Stomach (tissue), 4 donors: ENCODE measurements at regions not wholly inside any gene's neighbourhood (a gene's known extent, or its start where the extent isn't known, plus 50 kb on each side); places are given as distances from the start of the nearest gene placed in this dataset.
"Not testable (repeated sequence)": the region's sequence is repeated elsewhere in the genome, so short reads cannot be mapped to it uniquely, and the experiment has no call there.

Source experiments
- POLR2A ChIP-seq, 4 donors: fragments of 450-650 bp; IDR thresholded peaks; one replicate each; pipeline ENCODE4 v1.6.1; 2016; ENCODE audit warnings: antibody characterized with exemption in 4 of 4, control low read depth in 2 of 4, mild to moderate bottlenecking in 1 of 4, moderate library complexity in 1 of 4
- POLR2AphosphoS5 ChIP-seq, 3 donors: sonication (generic); formaldehyde crosslinking; IDR thresholded peaks; one replicate each; pipeline ENCODE4 v1.6.1; 2016; ENCODE audit warnings: antibody characterized with exemption in 3 of 3
- TF ChIP-seq, protein P1 (sequence below), 7 experiments: fragments of 450-650 bp in 4 of 7; fragments of 200-600 bp in 3 of 7; sonication (generic) in 3 of 7; IDR thresholded peaks; one replicate each; pipeline ENCODE4 v1.5.1; 2016 to 2019; ENCODE audit warnings: antibody characterized with exemption in 7 of 7, control low read depth in 2 of 7, mild to moderate bottlenecking in 1 of 7

DNA sequence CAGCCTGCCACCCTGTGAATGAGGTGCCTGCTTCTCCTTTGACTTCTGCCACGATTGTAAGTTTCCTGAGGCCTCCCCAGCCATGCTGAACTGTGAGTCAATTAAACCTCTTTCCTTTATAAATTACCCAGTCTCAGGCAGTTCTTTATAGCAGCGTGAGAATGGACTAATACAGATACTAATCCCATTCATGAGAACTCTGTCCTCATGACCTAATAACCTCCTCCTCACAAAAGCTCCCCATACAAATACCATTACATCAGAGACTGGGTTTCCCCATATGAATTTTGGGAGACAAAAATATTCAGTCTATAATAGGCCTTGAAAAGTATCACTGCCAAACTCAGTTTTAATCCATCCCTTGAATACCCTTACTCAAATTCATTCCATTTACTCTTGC lies 199.0 kb downstream of the FRK start:
- TF ChIP-seq, protein P1, sequence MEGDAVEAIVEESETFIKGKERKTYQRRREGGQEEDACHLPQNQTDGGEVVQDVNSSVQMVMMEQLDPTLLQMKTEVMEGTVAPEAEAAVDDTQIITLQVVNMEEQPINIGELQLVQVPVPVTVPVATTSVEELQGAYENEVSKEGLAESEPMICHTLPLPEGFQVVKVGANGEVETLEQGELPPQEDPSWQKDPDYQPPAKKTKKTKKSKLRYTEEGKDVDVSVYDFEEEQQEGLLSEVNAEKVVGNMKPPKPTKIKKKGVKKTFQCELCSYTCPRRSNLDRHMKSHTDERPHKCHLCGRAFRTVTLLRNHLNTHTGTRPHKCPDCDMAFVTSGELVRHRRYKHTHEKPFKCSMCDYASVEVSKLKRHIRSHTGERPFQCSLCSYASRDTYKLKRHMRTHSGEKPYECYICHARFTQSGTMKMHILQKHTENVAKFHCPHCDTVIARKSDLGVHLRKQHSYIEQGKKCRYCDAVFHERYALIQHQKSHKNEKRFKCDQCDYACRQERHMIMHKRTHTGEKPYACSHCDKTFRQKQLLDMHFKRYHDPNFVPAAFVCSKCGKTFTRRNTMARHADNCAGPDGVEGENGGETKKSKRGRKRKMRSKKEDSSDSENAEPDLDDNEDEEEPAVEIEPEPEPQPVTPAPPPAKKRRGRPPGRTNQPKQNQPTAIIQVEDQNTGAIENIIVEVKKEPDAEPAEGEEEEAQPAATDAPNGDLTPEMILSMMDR (IDR thresholded peaks at IDR 0.05) = not testable (repeated sequence)
- not testable (repeated sequence) for TF ChIP-seq POLR2A, POLR2AphosphoS5 (IDR thresholded peaks at IDR 0.05)
